ENCODE measurements at regions not wholly inside any gene's neighbourhood (a gene's known extent, or its start where the extent isn't known, plus 50 kb on each side); places are given as distances from the start of the nearest gene placed in this dataset.
"Not testable (repeated sequence)": the region's sequence is repeated elsewhere in the genome, so short reads cannot be mapped to it uniquely, and the experiment has no call there.

DNA sequence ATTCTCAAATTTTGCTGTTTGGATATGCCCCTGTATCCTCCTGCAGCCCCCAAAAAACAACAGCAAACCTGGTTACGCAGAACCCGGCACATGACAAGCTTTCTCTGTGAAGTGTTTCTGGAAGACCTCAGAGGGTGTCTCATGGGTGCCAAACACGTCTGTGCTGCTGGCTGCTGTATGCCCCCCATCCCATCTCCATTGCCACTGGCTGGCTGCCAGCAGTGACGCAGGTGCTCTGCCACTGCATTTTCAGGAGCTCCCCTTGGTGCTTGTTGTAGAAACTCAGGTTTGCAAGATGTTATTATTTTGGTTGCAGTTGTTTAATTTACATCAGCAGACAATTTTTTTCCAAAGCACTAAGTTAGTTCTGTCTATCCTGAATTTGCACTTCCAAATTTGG lies 166.4 kb upstream of the FANCL start:
- DNase-seq (ENCODE audit: extremely low read depth, low read depth), result no peak
- TF ChIP-seq, protein P1, sequence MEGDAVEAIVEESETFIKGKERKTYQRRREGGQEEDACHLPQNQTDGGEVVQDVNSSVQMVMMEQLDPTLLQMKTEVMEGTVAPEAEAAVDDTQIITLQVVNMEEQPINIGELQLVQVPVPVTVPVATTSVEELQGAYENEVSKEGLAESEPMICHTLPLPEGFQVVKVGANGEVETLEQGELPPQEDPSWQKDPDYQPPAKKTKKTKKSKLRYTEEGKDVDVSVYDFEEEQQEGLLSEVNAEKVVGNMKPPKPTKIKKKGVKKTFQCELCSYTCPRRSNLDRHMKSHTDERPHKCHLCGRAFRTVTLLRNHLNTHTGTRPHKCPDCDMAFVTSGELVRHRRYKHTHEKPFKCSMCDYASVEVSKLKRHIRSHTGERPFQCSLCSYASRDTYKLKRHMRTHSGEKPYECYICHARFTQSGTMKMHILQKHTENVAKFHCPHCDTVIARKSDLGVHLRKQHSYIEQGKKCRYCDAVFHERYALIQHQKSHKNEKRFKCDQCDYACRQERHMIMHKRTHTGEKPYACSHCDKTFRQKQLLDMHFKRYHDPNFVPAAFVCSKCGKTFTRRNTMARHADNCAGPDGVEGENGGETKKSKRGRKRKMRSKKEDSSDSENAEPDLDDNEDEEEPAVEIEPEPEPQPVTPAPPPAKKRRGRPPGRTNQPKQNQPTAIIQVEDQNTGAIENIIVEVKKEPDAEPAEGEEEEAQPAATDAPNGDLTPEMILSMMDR (IDR thresholded peaks at IDR 0.05; ENCODE audit: low read depth, low read length), result no peak

DNA sequence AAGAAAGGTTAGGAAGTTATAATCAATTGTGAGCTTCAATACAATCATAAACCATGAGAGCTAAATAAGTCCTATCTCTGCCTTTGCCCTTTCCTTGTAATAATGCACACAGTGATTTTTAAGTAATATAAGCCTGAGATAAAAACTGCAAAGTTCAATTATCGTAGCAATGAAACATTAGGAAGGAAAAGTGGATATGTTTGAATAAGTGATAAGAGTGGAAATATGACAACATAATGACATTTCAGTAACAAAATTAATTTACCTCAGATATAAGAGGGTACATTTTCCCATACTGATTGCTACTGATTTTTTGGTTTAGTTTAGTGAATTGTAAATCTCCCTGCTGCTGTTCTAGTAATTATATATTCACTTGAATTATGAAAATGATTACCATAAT lies 164.2 kb upstream of the FANCL start:
- TF ChIP-seq, protein P1 (IDR thresholded peaks at IDR 0.05; ENCODE audit: low read depth, low read length), result no peak
- DNase-seq (ENCODE audit: extremely low read depth, low read depth), result no peak

DNA sequence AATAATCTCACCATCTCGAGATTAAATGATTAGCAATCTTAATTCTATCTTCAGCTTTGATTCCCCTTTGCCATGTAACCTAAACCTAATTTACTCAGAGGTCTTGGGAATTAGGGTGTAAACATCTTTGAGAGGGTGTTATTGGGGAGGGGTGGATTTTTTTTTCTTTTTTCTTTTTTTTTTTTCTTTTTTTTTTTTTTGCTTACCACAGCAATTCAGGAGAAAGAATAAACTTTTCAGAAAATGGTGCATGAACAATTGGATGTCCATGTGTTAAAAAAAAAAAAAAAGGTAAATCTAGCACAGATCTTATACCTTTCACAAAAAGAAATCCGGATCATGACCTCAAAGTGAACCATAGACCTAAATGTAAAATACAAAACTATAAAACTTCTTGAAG lies 160.8 kb upstream of the FANCL start:
- TF ChIP-seq, protein P1 (IDR thresholded peaks at IDR 0.05; ENCODE audit: low read depth, low read length), result no peak

DNA sequence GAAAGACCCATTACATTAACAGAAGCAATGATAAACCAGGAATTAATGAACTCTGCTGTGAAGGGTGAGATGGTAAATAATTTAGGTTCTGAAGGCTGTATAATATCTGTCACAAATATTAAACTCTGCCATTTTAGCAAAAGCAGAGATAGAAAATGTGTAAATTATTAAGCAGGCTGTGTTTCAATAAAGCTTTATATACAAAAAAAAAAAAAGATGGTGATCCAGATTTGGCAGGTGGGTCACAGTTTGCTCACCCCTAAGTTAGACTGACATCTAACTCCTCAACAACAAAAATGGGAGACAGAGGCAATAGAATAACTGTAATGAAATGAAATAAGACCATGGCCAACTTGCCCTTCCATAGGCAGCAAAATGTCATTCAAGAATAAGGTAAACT lies 157.3 kb upstream of the FANCL start:
- TF ChIP-seq, protein P1 (IDR thresholded peaks at IDR 0.05; ENCODE audit: low read depth, low read length), result no peak
- DNase-seq (ENCODE audit: extremely low read depth, low read depth), result no peak

More for the DNA sequence above, 160.8 kb upstream of the FANCL start:
- no peak for DNase-seq (ENCODE audit: extremely low read depth, low read depth)

DNA sequence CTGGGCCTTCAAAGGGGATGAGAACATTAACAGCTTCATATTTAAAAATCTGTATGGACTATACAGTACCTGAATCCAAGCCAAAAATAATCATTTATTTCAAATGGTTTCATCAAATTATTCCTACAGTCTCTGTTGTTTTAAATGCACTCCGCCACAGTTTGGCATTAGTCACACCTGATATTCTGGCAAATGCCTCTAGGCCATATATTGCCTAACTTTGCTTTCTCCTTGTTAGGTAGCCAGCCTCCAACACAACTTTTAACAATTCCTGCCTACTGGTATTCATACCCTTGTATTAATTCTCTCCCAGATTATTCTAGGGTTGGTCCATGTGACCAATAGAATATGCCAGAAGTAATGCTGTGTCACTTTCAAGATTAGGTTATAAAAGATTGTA lies 146.6 kb upstream of the FANCL start:
- TF ChIP-seq, protein P1 (IDR thresholded peaks at IDR 0.05; ENCODE audit: low read depth, low read length), result no peak
- no peak for DNase-seq (ENCODE audit: extremely low read depth, low read depth)

DNA sequence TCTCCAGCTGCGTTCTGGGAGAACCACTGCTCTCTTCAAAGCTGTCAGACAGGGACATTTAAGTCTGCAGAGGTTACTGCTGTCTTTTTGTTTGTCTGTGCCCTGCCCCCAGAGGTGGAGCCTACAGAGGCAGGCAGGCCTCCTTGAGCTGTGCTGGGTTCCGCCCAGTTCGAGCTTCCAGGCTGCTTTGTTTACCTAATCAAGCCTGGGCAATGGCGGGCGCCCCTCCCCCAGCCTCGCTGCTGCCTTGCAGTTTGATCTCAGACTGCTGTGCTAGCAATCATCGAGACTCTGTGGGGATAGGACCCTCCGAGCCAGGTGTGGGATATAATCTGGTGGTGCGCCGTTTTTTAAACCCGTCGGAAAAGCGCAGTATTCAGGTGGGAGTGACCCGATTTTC lies 145.8 kb upstream of the FANCL start:
- DNase-seq (ENCODE audit: extremely low read depth, low read depth), result not testable (repeated sequence)

DNA sequence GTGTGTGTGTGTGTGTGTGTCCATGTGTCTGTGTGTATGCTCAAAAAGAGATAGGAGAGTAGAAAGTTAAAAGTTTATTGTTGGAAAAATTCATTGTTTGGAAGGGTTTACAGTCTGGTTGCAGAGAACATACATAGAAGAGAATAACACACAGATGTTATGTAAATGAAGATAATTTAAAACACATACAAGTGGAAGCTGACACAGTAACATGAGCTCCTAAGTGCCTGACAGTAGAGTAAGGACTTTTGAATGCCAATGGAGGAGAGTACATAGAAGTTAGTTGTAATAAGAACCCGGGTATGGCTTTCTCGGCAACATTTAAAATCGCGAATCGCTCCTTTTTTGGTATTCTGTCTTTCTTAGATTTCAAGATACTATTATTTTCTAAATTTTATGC lies 137.0 kb upstream of the FANCL start:
- TF ChIP-seq, protein P1 (IDR thresholded peaks at IDR 0.05; ENCODE audit: low read depth, low read length), result no peak
- DNase-seq (ENCODE audit: extremely low read depth, low read depth), result no peak

DNA sequence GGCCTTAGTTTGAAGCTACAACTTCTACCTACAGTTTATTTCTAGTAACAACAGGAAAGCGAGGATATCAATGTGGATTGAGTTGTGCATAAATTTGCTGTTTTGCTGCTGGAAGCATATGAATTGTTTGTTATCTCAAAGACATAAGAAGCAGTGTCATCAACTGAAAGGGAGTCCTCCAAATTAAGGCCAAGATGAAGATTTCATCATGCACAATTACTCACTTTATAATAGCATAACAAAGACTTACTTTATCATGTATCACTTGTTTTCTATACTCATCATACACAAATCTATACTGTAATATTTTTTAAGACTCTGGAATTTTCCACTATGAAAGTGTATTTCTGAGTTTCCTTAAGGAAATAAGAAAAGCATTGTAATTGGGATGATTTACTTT lies 136.1 kb upstream of the FANCL start:
- no peak for DNase-seq (ENCODE audit: extremely low read depth, low read depth)

More for the DNA sequence above, 136.1 kb upstream of the FANCL start:
- TF ChIP-seq, protein P1 (IDR thresholded peaks at IDR 0.05; ENCODE audit: low read depth, low read length), result no peak
